ENCODE measurements at regions not wholly inside any gene's neighbourhood (a gene's known extent, or its start where the extent isn't known, plus 50 kb on each side); places are given as distances from the start of the nearest gene placed in this dataset.

- H3K9me3 ChIP-seq (ENCODE audit: insufficient read depth, low read length), result no peaks in the 10 kb centered on the region
- no peaks in the 10 kb centered on the region for H3K27me3 ChIP-seq (ENCODE audit: low read depth, low read length)
- H3K79me2 ChIP-seq (ENCODE audit: low read length), result no peaks in the 10 kb centered on the region
- no peaks in the 10 kb centered on the region for H3K36me3 ChIP-seq (replicated peaks; ENCODE audit: low read depth, low read length)
- H3K4me1 ChIP-seq (ENCODE audit: low read length), result no peaks in the 10 kb centered on the region
- H3K27ac ChIP-seq (ENCODE audit: low read length), result no peak overlapping the region
- no peak overlapping the region for H3K4me3 ChIP-seq (ENCODE audit: low read length)
- no peak overlapping the region for H2AFZ ChIP-seq (ENCODE audit: low read depth, low read length)
- H3K4me2 ChIP-seq (ENCODE audit: low read length), result no peak overlapping the region
- no peaks in the 10 kb centered on the region for H4K20me1 ChIP-seq (ENCODE audit: insufficient read depth, low read length)
- no peak for TF ChIP-seq EZH2phosphoT487 (IDR thresholded peaks at IDR 0.05; ENCODE audit: low read depth)
- TF ChIP-seq, protein P1, sequence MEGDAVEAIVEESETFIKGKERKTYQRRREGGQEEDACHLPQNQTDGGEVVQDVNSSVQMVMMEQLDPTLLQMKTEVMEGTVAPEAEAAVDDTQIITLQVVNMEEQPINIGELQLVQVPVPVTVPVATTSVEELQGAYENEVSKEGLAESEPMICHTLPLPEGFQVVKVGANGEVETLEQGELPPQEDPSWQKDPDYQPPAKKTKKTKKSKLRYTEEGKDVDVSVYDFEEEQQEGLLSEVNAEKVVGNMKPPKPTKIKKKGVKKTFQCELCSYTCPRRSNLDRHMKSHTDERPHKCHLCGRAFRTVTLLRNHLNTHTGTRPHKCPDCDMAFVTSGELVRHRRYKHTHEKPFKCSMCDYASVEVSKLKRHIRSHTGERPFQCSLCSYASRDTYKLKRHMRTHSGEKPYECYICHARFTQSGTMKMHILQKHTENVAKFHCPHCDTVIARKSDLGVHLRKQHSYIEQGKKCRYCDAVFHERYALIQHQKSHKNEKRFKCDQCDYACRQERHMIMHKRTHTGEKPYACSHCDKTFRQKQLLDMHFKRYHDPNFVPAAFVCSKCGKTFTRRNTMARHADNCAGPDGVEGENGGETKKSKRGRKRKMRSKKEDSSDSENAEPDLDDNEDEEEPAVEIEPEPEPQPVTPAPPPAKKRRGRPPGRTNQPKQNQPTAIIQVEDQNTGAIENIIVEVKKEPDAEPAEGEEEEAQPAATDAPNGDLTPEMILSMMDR (IDR thresholded peaks at IDR 0.05; ENCODE audit: low read depth, low read length), result no peak
- no peak overlapping the region for H3K9ac ChIP-seq (ENCODE audit: low read length)
Measured at GRCh38 chr18:46352520-46353250, 248.5 kb downstream of the HAUS1 start.

DNA sequence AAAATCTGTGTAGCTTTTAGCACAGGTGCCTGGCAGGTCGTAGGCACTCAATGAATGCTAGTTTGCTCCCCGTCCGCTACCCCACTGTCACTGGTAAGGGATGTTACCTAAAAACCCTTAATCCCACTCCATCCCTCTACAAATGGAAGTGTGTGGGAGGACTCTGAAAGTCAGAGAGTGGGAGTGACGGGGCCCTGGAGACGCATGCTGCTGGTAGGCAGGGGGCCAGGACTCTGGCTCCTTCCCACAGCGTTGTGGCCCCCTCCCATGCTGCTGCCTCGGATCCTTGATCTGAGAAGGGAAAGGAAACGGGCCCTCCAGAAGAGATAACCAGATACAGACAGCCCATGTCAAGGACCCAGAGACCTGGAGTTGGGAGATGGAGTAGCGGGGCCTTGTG is 249.3 kb downstream of the HAUS1 start:
- H4K20me1 ChIP-seq (ENCODE audit: insufficient read depth, low read length), result no peaks in the 10 kb centered on the region
- H3K4me3 ChIP-seq (ENCODE audit: low read length), result no peak overlapping the region
- no peak overlapping the region for H3K9ac ChIP-seq (ENCODE audit: low read length)
- TF ChIP-seq, protein P1 (IDR thresholded peaks at IDR 0.05; ENCODE audit: low read depth, low read length), result no peak
- TF ChIP-seq EZH2phosphoT487 (IDR thresholded peaks at IDR 0.05; ENCODE audit: low read depth), result no peak
- H3K9me3 ChIP-seq (ENCODE audit: insufficient read depth, low read length), result no peaks in the 10 kb centered on the region
- no peaks in the 10 kb centered on the region for H3K36me3 ChIP-seq (replicated peaks; ENCODE audit: low read depth, low read length)
- no peak overlapping the region for H3K27ac ChIP-seq (ENCODE audit: low read length)
- H3K79me2 ChIP-seq (ENCODE audit: low read length), result no peaks in the 10 kb centered on the region
- no peaks in the 10 kb centered on the region for H3K27me3 ChIP-seq (ENCODE audit: low read depth, low read length)
- H2AFZ ChIP-seq (ENCODE audit: low read depth, low read length), result no peak overlapping the region
- H3K4me1 ChIP-seq (ENCODE audit: low read length), result no peaks in the 10 kb centered on the region
- H3K4me2 ChIP-seq (ENCODE audit: low read length), result no peak overlapping the region

- no peaks in the 10 kb centered on the region for H3K27me3 ChIP-seq (ENCODE audit: low read depth, low read length)
- no peak for TF ChIP-seq EZH2phosphoT487 (IDR thresholded peaks at IDR 0.05; ENCODE audit: low read depth)
- TF ChIP-seq, protein P1 (IDR thresholded peaks at IDR 0.05; ENCODE audit: low read depth, low read length), result no peak
- peaks cover 5% of the 10 kb centered on the region for H3K9me3 ChIP-seq (ENCODE audit: insufficient read depth, low read length)
- H4K20me1 ChIP-seq (ENCODE audit: insufficient read depth, low read length), result no peaks in the 10 kb centered on the region
- no peak overlapping the region for H3K4me2 ChIP-seq (ENCODE audit: low read length)
- no peaks in the 10 kb centered on the region for H3K79me2 ChIP-seq (ENCODE audit: low read length)
- no peak overlapping the region for H3K9ac ChIP-seq (ENCODE audit: low read length)
- no peaks in the 10 kb centered on the region for H3K4me1 ChIP-seq (ENCODE audit: low read length)
- no peaks in the 10 kb centered on the region for H3K36me3 ChIP-seq (replicated peaks; ENCODE audit: low read depth, low read length)
- no peak overlapping the region for H3K4me3 ChIP-seq (ENCODE audit: low read length)
- H3K27ac ChIP-seq (ENCODE audit: low read length), result no peak overlapping the region
- no peak overlapping the region for H2AFZ ChIP-seq (ENCODE audit: low read depth, low read length)
Measured at GRCh38 chr18:46356278-46357033, 252.3 kb downstream of the HAUS1 start.

DNA sequence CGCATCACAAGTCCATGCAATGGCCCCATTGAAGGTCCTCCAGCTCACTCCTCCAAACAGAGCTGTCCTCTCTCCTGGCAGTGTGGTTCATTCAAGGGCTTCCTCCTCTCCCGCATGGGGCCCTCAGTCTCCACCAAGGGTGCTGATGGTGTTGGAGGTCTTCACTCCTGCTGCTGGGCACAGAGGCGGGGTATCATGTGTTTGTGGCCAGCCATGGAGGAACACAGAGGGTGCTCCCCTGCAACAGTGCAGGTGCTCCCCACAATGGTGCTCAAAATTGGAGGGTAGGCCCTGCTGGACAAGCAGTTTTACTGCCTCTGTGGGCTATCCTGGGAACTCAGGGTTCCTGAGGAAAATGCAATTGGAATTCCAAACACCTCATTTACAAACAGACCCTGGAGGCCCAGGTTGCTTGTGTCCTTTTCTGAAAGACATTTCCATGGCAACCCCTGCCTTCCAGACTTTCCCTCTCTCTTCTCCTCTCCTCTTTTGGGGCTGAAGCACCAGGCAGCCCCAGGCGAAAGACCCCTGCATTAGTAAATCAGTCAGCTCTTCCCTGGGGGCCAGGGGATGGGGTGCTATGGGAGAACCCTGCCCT is 256.0 kb downstream of the HAUS1 start:
- no peak overlapping the region for H3K27ac ChIP-seq (ENCODE audit: low read length)
- H3K4me3 ChIP-seq (ENCODE audit: low read length), result no peak overlapping the region
- H3K27me3 ChIP-seq (ENCODE audit: low read depth, low read length), result no peaks in the 10 kb centered on the region
- no peak overlapping the region for H2AFZ ChIP-seq (ENCODE audit: low read depth, low read length)
- H3K4me1 ChIP-seq (ENCODE audit: low read length), result no peaks in the 10 kb centered on the region
- H3K4me2 ChIP-seq (ENCODE audit: low read length), result no peak overlapping the region
- no peaks in the 10 kb centered on the region for H4K20me1 ChIP-seq (ENCODE audit: insufficient read depth, low read length)
- TF ChIP-seq, protein P1 (IDR thresholded peaks at IDR 0.05; ENCODE audit: low read depth, low read length), result no peak
- TF ChIP-seq EZH2phosphoT487 (IDR thresholded peaks at IDR 0.05; ENCODE audit: low read depth), result no peak
- H3K9ac ChIP-seq (ENCODE audit: low read length), result no peak overlapping the region
- no peaks in the 10 kb centered on the region for H3K79me2 ChIP-seq (ENCODE audit: low read length)
- peaks cover 5% of the 10 kb centered on the region for H3K9me3 ChIP-seq (ENCODE audit: insufficient read depth, low read length)
- no peaks in the 10 kb centered on the region for H3K36me3 ChIP-seq (replicated peaks; ENCODE audit: low read depth, low read length)

All from OCI-LY3 (cell line).